ENCODE measurements at regions not wholly inside any gene's neighbourhood (a gene's known extent, or its start where the extent isn't known, plus 50 kb on each side); places are given as distances from the start of the nearest gene placed in this dataset.
"Not testable (repeated sequence)": the region's sequence is repeated elsewhere in the genome, so short reads cannot be mapped to it uniquely, and the experiment has no call there.

- POLR2A ChIA-PET; H3K4me1 ChIP-seq (ENCODE audit: control insufficient read depth in 1 of 2, insufficient read depth in 2 of 2, low read depth in 1 of 2, low read length in 1 of 2): not testable (repeated sequence)
Observed at GRCh38 chr1:779621-780020, 93.2 kb upstream of the OR4F16 start.

GRCh38 chr1:788835-789234 is 102.4 kb upstream of the OR4F16 start:
- no peaks in the 10 kb centered on the region for H3K36me3 ChIP-seq (replicated peaks in 1 of 2; ENCODE audit: control insufficient read depth in 1 of 2, insufficient read depth in 2 of 2, low read length in 1 of 2)
- H2AFZ ChIP-seq (ENCODE audit: low read depth): no peak overlapping the region
- no peaks in the 10 kb centered on the region for H3F3A ChIP-seq (replicated peaks; ENCODE audit: insufficient read depth)
- CTCF ChIA-PET: no interaction called here
- no peak overlapping the region for H3K4me3 ChIP-seq (ENCODE audit: low read depth in 2 of 2, low read length in 1 of 2)
- WGBS (ENCODE audit: low lambda C conversion rate): 91% methylated on average over 13 of the region's 13 CpGs
- H3K9ac ChIP-seq: no peak overlapping the region
- no peak overlapping the region for H3K4me2 ChIP-seq
- H3K4me1 ChIP-seq (ENCODE audit: control insufficient read depth in 1 of 2, insufficient read depth in 2 of 2, low read depth in 1 of 2, low read length in 1 of 2): no peaks in the 10 kb centered on the region
- POLR2A ChIA-PET: no interaction called here
- no peak overlapping the region for H3K27ac ChIP-seq (ENCODE audit: low read depth in 2 of 2, low read length in 1 of 2)
- H4K20me1 ChIP-seq (ENCODE audit: insufficient read depth): no peaks in the 10 kb centered on the region
- no peaks in the 10 kb centered on the region for H3K9me2 ChIP-seq
- no peaks in the 10 kb centered on the region for H3K27me3 ChIP-seq (ENCODE audit: insufficient read depth)
- no peaks in the 10 kb centered on the region for H3K9me3 ChIP-seq
- TF ChIP-seq CHD2 (IDR thresholded peaks at IDR 0.05; ENCODE audit: low read length, partially characterized antibody): no peak
- TF ChIP-seq RXRA (IDR thresholded peaks at IDR 0.05; ENCODE audit: borderline replicate concordance, low read depth): no peak
- TF ChIP-seq USF1 (IDR thresholded peaks at IDR 0.05; ENCODE audit: borderline replicate concordance, low read depth): no peak
- no peak for TF ChIP-seq MXI1 (IDR thresholded peaks at IDR 0.05; ENCODE audit: low read depth, low read length)
- TF ChIP-seq CTCF (IDR thresholded peaks at IDR 0.05): no peak
- no peak for TF ChIP-seq ELF1 (IDR thresholded peaks at IDR 0.05)
- no peak for TF ChIP-seq SIN3A (IDR thresholded peaks at IDR 0.05; ENCODE audit: borderline replicate concordance, low read depth, low read length)
- no peak for TF ChIP-seq GABPA (IDR thresholded peaks at IDR 0.05; ENCODE audit: low read depth)
- no peak for TF ChIP-seq RFX5 (IDR thresholded peaks at IDR 0.05; ENCODE audit: low read length)
- no peak for TF ChIP-seq ZBTB33 (IDR thresholded peaks at IDR 0.05; ENCODE audit: borderline replicate concordance, low read depth)
- TF ChIP-seq TCF12 (IDR thresholded peaks at IDR 0.05): no peak
- TF ChIP-seq RCOR1 (IDR thresholded peaks at IDR 0.05; ENCODE audit: low read length): no peak
- no peak for TF ChIP-seq FOXM1 (IDR thresholded peaks at IDR 0.05; ENCODE audit: low read depth)
- no peak for TF ChIP-seq TEAD4 (IDR thresholded peaks at IDR 0.05; ENCODE audit: borderline replicate concordance, insufficient read depth)
- no peaks in the 10 kb centered on the region; the same call in 1 of the 2 replicates for H3K79me2 ChIP-seq (ENCODE audit: insufficient read depth)
- DNase-seq: no peak

More at GRCh38 chr1:779621-780020, 93.2 kb upstream of the OR4F16 start:
- H3K9me2 ChIP-seq; H3K36me3 ChIP-seq (replicated peaks in 1 of 2; ENCODE audit: control insufficient read depth in 1 of 2, insufficient read depth in 2 of 2, low read length in 1 of 2); H2AFZ ChIP-seq (ENCODE audit: low read depth); H3K27ac ChIP-seq (ENCODE audit: low read depth in 2 of 2, low read length in 1 of 2); H3K9ac ChIP-seq; DNase-seq; H4K20me1 ChIP-seq (ENCODE audit: insufficient read depth); H3K27me3 ChIP-seq (ENCODE audit: insufficient read depth); CTCF ChIA-PET; H3F3A ChIP-seq (replicated peaks; ENCODE audit: insufficient read depth); H3K9me3 ChIP-seq: not testable (repeated sequence)
- H3K4me2 ChIP-seq: peak overlapping the region; percentile 44; the same call in 1 of the 2 replicates
- peak overlapping the region; percentile 0 to 65; a peak in 3 of 4 replicates for H3K4me3 ChIP-seq (ENCODE audit: low read depth in 2 of 2, low read length in 1 of 2)
- 52% methylated on average over 13 of the region's 13 CpGs for WGBS (ENCODE audit: low lambda C conversion rate)
- H3K79me2 ChIP-seq (ENCODE audit: insufficient read depth): peaks cover 18% of the 10 kb centered on the region; the same call in 1 of the 2 replicates

- H3F3A ChIP-seq (replicated peaks; ENCODE audit: insufficient read depth); H3K36me3 ChIP-seq (replicated peaks in 1 of 2; ENCODE audit: control insufficient read depth in 1 of 2, insufficient read depth in 2 of 2, low read length in 1 of 2); H3K9me3 ChIP-seq; H3K9ac ChIP-seq; H3K4me1 ChIP-seq (ENCODE audit: control insufficient read depth in 1 of 2, insufficient read depth in 2 of 2, low read depth in 1 of 2, low read length in 1 of 2); H3K27me3 ChIP-seq (ENCODE audit: insufficient read depth); H3K27ac ChIP-seq (ENCODE audit: low read depth in 2 of 2, low read length in 1 of 2); CTCF ChIA-PET; H2AFZ ChIP-seq (ENCODE audit: low read depth); H3K4me3 ChIP-seq (ENCODE audit: low read depth in 2 of 2, low read length in 1 of 2); H3K79me2 ChIP-seq (ENCODE audit: insufficient read depth); DNase-seq; POLR2A ChIA-PET; H4K20me1 ChIP-seq (ENCODE audit: insufficient read depth); H3K9me2 ChIP-seq; H3K4me2 ChIP-seq: not testable (repeated sequence)
- WGBS (ENCODE audit: low lambda C conversion rate): 82% methylated on average over 17 of the region's 17 CpGs
Observed at GRCh38 chr1:789606-790005, 103.2 kb upstream of the OR4F16 start.

- H3K9ac ChIP-seq; H3K4me3 ChIP-seq (ENCODE audit: low read depth in 2 of 2, low read length in 1 of 2); CTCF ChIA-PET; H3K4me1 ChIP-seq (ENCODE audit: control insufficient read depth in 1 of 2, insufficient read depth in 2 of 2, low read depth in 1 of 2, low read length in 1 of 2); H4K20me1 ChIP-seq (ENCODE audit: insufficient read depth); H3K9me3 ChIP-seq; H3K36me3 ChIP-seq (replicated peaks in 1 of 2; ENCODE audit: control insufficient read depth in 1 of 2, insufficient read depth in 2 of 2, low read length in 1 of 2); H2AFZ ChIP-seq (ENCODE audit: low read depth); DNase-seq; H3K27ac ChIP-seq (ENCODE audit: low read depth in 2 of 2, low read length in 1 of 2); H3K9me2 ChIP-seq; H3F3A ChIP-seq (replicated peaks; ENCODE audit: insufficient read depth); H3K4me2 ChIP-seq; H3K79me2 ChIP-seq (ENCODE audit: insufficient read depth); H3K27me3 ChIP-seq (ENCODE audit: insufficient read depth); POLR2A ChIA-PET: not testable (repeated sequence)
- 77% methylated on average over 10 of the region's 10 CpGs for WGBS (ENCODE audit: low lambda C conversion rate)
Observed at GRCh38 chr1:790388-790930, 104.0 kb upstream of the OR4F16 start.

Measured in SK-N-SH (cell line).